ENCODE measurements at regions not wholly inside any gene's neighbourhood (a gene's known extent, or its start where the extent isn't known, plus 50 kb on each side); places are given as distances from the start of the nearest gene placed in this dataset.
"Not testable (repeated sequence)": the region's sequence is repeated elsewhere in the genome, so short reads cannot be mapped to it uniquely, and the experiment has no call there.

DNA sequence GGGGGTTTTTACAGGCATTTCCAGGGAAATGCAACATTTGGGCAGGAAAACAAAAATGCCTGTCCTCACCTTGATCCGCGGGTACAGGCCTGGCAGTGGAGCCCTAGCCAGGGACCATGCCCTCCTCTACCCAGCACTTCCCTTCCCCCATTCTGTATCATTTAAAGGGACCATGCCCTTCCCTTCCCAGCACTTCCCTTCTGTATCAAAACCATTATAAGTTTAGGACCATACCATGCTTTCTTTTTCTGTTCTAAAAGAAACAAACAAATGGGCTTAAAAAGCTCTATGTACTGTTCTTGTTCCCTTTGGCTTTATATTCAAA is 166.9 kb upstream of the ZNF608 start:
- no peak for DNase-seq (ENCODE audit: low spot score)
- in situ Hi-C loops (cut with MboI; ENCODE audit: low sequenced_read_pairs, unreplicated experiment) = no loop called here
- no peak for TF ChIP-seq CTCF (IDR thresholded peaks at IDR 0.05; ENCODE audit: borderline replicate concordance, control extremely low read depth, extremely low read depth, insufficient read depth, missing control alignments)

GRCh38 chr5:124916313-124916712 is 169.9 kb upstream of the ZNF608 start:
- in situ Hi-C loops (cut with MboI; ENCODE audit: low sequenced_read_pairs, unreplicated experiment); DNase-seq (ENCODE audit: low spot score): not testable (repeated sequence)

GRCh38 chr5:124918618-124919017 is 172.2 kb upstream of the ZNF608 start:
- no peak for DNase-seq (ENCODE audit: low spot score)
- no peak for TF ChIP-seq CTCF (IDR thresholded peaks at IDR 0.05; ENCODE audit: borderline replicate concordance, control extremely low read depth, extremely low read depth, insufficient read depth, missing control alignments)
- in situ Hi-C loops (cut with MboI; ENCODE audit: low sequenced_read_pairs, unreplicated experiment) = no loop called here

GRCh38 chr5:124919076-124919475 is 172.6 kb upstream of the ZNF608 start:
- no peak for DNase-seq (ENCODE audit: low spot score)
- no peak for TF ChIP-seq CTCF (IDR thresholded peaks at IDR 0.05; ENCODE audit: borderline replicate concordance, control extremely low read depth, extremely low read depth, insufficient read depth, missing control alignments)
- in situ Hi-C loops (cut with MboI; ENCODE audit: low sequenced_read_pairs, unreplicated experiment) = no loop called here

- no peak for TF ChIP-seq CTCF (IDR thresholded peaks at IDR 0.05; ENCODE audit: borderline replicate concordance, control extremely low read depth, extremely low read depth, insufficient read depth, missing control alignments)
- in situ Hi-C loops (cut with MboI; ENCODE audit: low sequenced_read_pairs, unreplicated experiment) = no loop called here
- DNase-seq (ENCODE audit: low spot score) = no peak
Measured at GRCh38 chr5:124919747-124920525, 173.5 kb upstream of the ZNF608 start.

- no peak for TF ChIP-seq CTCF (IDR thresholded peaks at IDR 0.05; ENCODE audit: borderline replicate concordance, control extremely low read depth, extremely low read depth, insufficient read depth, missing control alignments)
- peak; percentile 57 for DNase-seq (ENCODE audit: low spot score)
- in situ Hi-C loops (cut with MboI; ENCODE audit: low sequenced_read_pairs, unreplicated experiment) = no loop called here
Measured at GRCh38 chr5:124920909-124921666, 174.6 kb upstream of the ZNF608 start.

DNA sequence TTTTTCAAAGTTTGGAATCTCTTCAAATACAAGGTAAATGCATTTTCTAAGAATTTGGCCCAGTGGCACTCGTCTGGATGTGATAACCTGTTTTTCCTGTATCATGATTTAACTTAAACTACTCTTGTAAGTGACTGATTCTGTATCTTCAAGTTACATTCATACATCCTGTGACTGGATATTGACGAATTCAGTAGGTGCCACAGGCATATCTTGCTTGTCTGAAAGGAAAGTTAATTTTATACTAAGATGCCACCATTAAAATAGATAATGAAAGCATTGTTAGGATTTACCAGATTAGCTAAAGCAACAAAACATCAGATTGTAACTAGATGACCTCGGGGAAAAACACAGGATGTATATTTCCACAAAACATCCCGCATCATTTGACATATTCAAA is 175.3 kb upstream of the ZNF608 start:
- no peak for TF ChIP-seq CTCF (IDR thresholded peaks at IDR 0.05; ENCODE audit: borderline replicate concordance, control extremely low read depth, extremely low read depth, insufficient read depth, missing control alignments)
- no peak for DNase-seq (ENCODE audit: low spot score)
- in situ Hi-C loops (cut with MboI; ENCODE audit: low sequenced_read_pairs, unreplicated experiment) = no loop called here

All from GM13976 (cell line).